ENCODE measurements at regions not wholly inside any gene's neighbourhood (a gene's known extent, or its start where the extent isn't known, plus 50 kb on each side); places are given as distances from the start of the nearest gene placed in this dataset.
"Not testable (repeated sequence)": the region's sequence is repeated elsewhere in the genome, so short reads cannot be mapped to it uniquely, and the experiment has no call there.

GRCh38 chr14:85187521-85187920, 342.4 kb upstream of the FLRT2 start:
- H3K4me3 ChIP-seq (ENCODE audit: insufficient read depth in 1 of 2, low read depth in 1 of 2, low read length in 2 of 2) = no peak overlapping the region
- no peak overlapping the region for H3K27ac ChIP-seq (ENCODE audit: low read length, poor library complexity, severe bottlenecking)
- no peak overlapping the region for H2AFZ ChIP-seq (ENCODE audit: low read depth, low read length)
- WGBS = no CpG with 5 or more reads among the region's 1 CpG
- H4K91ac ChIP-seq (ENCODE audit: low read length) = no peak overlapping the region
- H4K8ac ChIP-seq (ENCODE audit: low read length) = no peak overlapping the region
- no peak overlapping the region for H2BK120ac ChIP-seq (ENCODE audit: low read depth, low read length)
- H3K9me3 ChIP-seq (ENCODE audit: control insufficient read depth, low read length) = no peaks in the 10 kb centered on the region
- no peak overlapping the region for H3K4ac ChIP-seq (ENCODE audit: low read depth in 1 of 2, low read length in 2 of 2)
- no peak for DNase-seq
- H3K14ac ChIP-seq (ENCODE audit: low read length in 2 of 2) = no peak overlapping the region
- no peaks in the 10 kb centered on the region for H3K27me3 ChIP-seq (ENCODE audit: control insufficient read depth in 1 of 2, insufficient read depth in 1 of 2, low read length in 2 of 2)
- H3K9ac ChIP-seq (ENCODE audit: low read length) = no peak overlapping the region
- no peak overlapping the region for H2BK15ac ChIP-seq (ENCODE audit: low read depth, poor library complexity, severe bottlenecking)
- H3K18ac ChIP-seq (ENCODE audit: low read depth in 1 of 2, low read length in 2 of 2) = no peak overlapping the region
- H3K79me1 ChIP-seq (replicated peaks; ENCODE audit: low read length, poor library complexity, severe bottlenecking) = no peaks in the 10 kb centered on the region
- no peak overlapping the region for H2AK5ac ChIP-seq (ENCODE audit: low read length, severe bottlenecking)
- no peaks in the 10 kb centered on the region for H3K4me1 ChIP-seq (ENCODE audit: control insufficient read depth, insufficient read depth, low read depth, low read length)
- H2BK12ac ChIP-seq (ENCODE audit: low read length in 2 of 2) = no peak overlapping the region
- H2BK5ac ChIP-seq (ENCODE audit: low read depth, low read length, poor library complexity, severe bottlenecking) = no peak overlapping the region
- no peaks in the 10 kb centered on the region for H3K36me3 ChIP-seq (ENCODE audit: control insufficient read depth in 1 of 2, insufficient read depth in 2 of 2, low read depth in 1 of 2, low read length in 2 of 2)
- H3K4me2 ChIP-seq (ENCODE audit: low read length, poor library complexity, severe bottlenecking) = no peak overlapping the region
- H3K23ac ChIP-seq (ENCODE audit: low read length in 2 of 2) = no peak overlapping the region

- Histone ChIP-seq H3K79me1 (replicated peaks; ENCODE audit: low read length, poor library complexity, severe bottlenecking) (no peaks in the 10 kb centered on the region), H3K14ac (ENCODE audit: low read length in 2 of 2) (no peak overlapping the region), H3K18ac (ENCODE audit: low read depth in 1 of 2, low read length in 2 of 2) (no peak overlapping the region), H4K8ac (ENCODE audit: low read length) (no peak overlapping the region), H3K27me3 (ENCODE audit: control insufficient read depth in 1 of 2, insufficient read depth in 1 of 2, low read length in 2 of 2) (no peaks in the 10 kb centered on the region), H3K9me3 (ENCODE audit: control insufficient read depth, low read length) (no peaks in the 10 kb centered on the region), H2BK5ac (ENCODE audit: low read depth, low read length, poor library complexity, severe bottlenecking) (no peak overlapping the region), H2BK12ac (ENCODE audit: low read length in 2 of 2) (no peak overlapping the region), H3K4me3 (ENCODE audit: insufficient read depth in 1 of 2, low read depth in 1 of 2, low read length in 2 of 2) (no peak overlapping the region), H3K36me3 (ENCODE audit: control insufficient read depth in 1 of 2, insufficient read depth in 2 of 2, low read depth in 1 of 2, low read length in 2 of 2) (no peaks in the 10 kb centered on the region), H3K27ac (ENCODE audit: low read length, poor library complexity, severe bottlenecking) (no peak overlapping the region), H3K4ac (ENCODE audit: low read depth in 1 of 2, low read length in 2 of 2) (no peak overlapping the region), H3K4me2 (ENCODE audit: low read length, poor library complexity, severe bottlenecking) (no peak overlapping the region), H3K23ac (ENCODE audit: low read length in 2 of 2) (no peak overlapping the region), H2AK5ac (ENCODE audit: low read length, severe bottlenecking) (no peak overlapping the region), H3K9ac (ENCODE audit: low read length) (no peak overlapping the region), H2AFZ (ENCODE audit: low read depth, low read length) (no peak overlapping the region), H2BK15ac (ENCODE audit: low read depth, poor library complexity, severe bottlenecking) (no peak overlapping the region), H2BK120ac (ENCODE audit: low read depth, low read length) (no peak overlapping the region), H4K91ac (ENCODE audit: low read length) (no peak overlapping the region), H3K4me1 (ENCODE audit: control insufficient read depth, insufficient read depth, low read depth, low read length) (no peaks in the 10 kb centered on the region)
- DNase-seq = no peak
- no CpG with 5 or more reads among the region's 1 CpG for WGBS
These were observed 341.1 kb upstream of the FLRT2 start for GRCh38 chr14:85188836-85189235.

- not testable (repeated sequence) for H2BK120ac ChIP-seq (ENCODE audit: low read depth, low read length); DNase-seq; H2BK15ac ChIP-seq (ENCODE audit: low read depth, poor library complexity, severe bottlenecking); H2BK5ac ChIP-seq (ENCODE audit: low read depth, low read length, poor library complexity, severe bottlenecking); H3K4me1 ChIP-seq (ENCODE audit: control insufficient read depth, insufficient read depth, low read depth, low read length); H2BK12ac ChIP-seq (ENCODE audit: low read length in 2 of 2); H2AK5ac ChIP-seq (ENCODE audit: low read length, severe bottlenecking); H3K27me3 ChIP-seq (ENCODE audit: control insufficient read depth in 1 of 2, insufficient read depth in 1 of 2, low read length in 2 of 2); H3K4ac ChIP-seq (ENCODE audit: low read depth in 1 of 2, low read length in 2 of 2); H3K27ac ChIP-seq (ENCODE audit: low read length, poor library complexity, severe bottlenecking); H3K18ac ChIP-seq (ENCODE audit: low read depth in 1 of 2, low read length in 2 of 2); H4K91ac ChIP-seq (ENCODE audit: low read length); H3K36me3 ChIP-seq (ENCODE audit: control insufficient read depth in 1 of 2, insufficient read depth in 2 of 2, low read depth in 1 of 2, low read length in 2 of 2); H3K23ac ChIP-seq (ENCODE audit: low read length in 2 of 2); H3K14ac ChIP-seq (ENCODE audit: low read length in 2 of 2); H3K9ac ChIP-seq (ENCODE audit: low read length); H4K8ac ChIP-seq (ENCODE audit: low read length); H3K79me1 ChIP-seq (replicated peaks; ENCODE audit: low read length, poor library complexity, severe bottlenecking); H3K4me3 ChIP-seq (ENCODE audit: insufficient read depth in 1 of 2, low read depth in 1 of 2, low read length in 2 of 2); H3K9me3 ChIP-seq (ENCODE audit: control insufficient read depth, low read length); H2AFZ ChIP-seq (ENCODE audit: low read depth, low read length); H3K4me2 ChIP-seq (ENCODE audit: low read length, poor library complexity, severe bottlenecking)
- whole genome bisulfite sequencing = 94% methylated on average over 3 of the region's 6 CpGs
These were observed 340.7 kb upstream of the FLRT2 start for GRCh38 chr14:85189253-85189652.

- Histone ChIP-seq H3K14ac (ENCODE audit: low read length in 2 of 2) (no peak overlapping the region), H3K23ac (ENCODE audit: low read length in 2 of 2) (no peak overlapping the region), H3K27ac (ENCODE audit: low read length, poor library complexity, severe bottlenecking) (no peak overlapping the region), H3K79me1 (replicated peaks; ENCODE audit: low read length, poor library complexity, severe bottlenecking) (no peaks in the 10 kb centered on the region), H2AK5ac (ENCODE audit: low read length, severe bottlenecking) (no peak overlapping the region), H2BK12ac (ENCODE audit: low read length in 2 of 2) (no peak overlapping the region), H2BK5ac (ENCODE audit: low read depth, low read length, poor library complexity, severe bottlenecking) (no peak overlapping the region), H3K18ac (ENCODE audit: low read depth in 1 of 2, low read length in 2 of 2) (no peak overlapping the region), H2AFZ (ENCODE audit: low read depth, low read length) (no peak overlapping the region), H3K4ac (ENCODE audit: low read depth in 1 of 2, low read length in 2 of 2) (no peak overlapping the region), H3K4me1 (ENCODE audit: control insufficient read depth, insufficient read depth, low read depth, low read length) (no peaks in the 10 kb centered on the region), H4K91ac (ENCODE audit: low read length) (no peak overlapping the region), H2BK120ac (ENCODE audit: low read depth, low read length) (no peak overlapping the region), H4K8ac (ENCODE audit: low read length) (no peak overlapping the region), H2BK15ac (ENCODE audit: low read depth, poor library complexity, severe bottlenecking) (no peak overlapping the region), H3K27me3 (ENCODE audit: control insufficient read depth in 1 of 2, insufficient read depth in 1 of 2, low read length in 2 of 2) (no peaks in the 10 kb centered on the region), H3K4me2 (ENCODE audit: low read length, poor library complexity, severe bottlenecking) (no peak overlapping the region), H3K9me3 (ENCODE audit: control insufficient read depth, low read length) (no peaks in the 10 kb centered on the region), H3K36me3 (ENCODE audit: control insufficient read depth in 1 of 2, insufficient read depth in 2 of 2, low read depth in 1 of 2, low read length in 2 of 2) (no peaks in the 10 kb centered on the region), H3K4me3 (ENCODE audit: insufficient read depth in 1 of 2, low read depth in 1 of 2, low read length in 2 of 2) (no peak overlapping the region), H3K9ac (ENCODE audit: low read length) (no peak overlapping the region)
- DNase-seq = no peak
- 98% methylated on average over 3 of the region's 5 CpGs for WGBS
These were observed 339.7 kb upstream of the FLRT2 start for GRCh38 chr14:85190251-85190650.
